ENCODE measurements at regions not wholly inside any gene's neighbourhood (a gene's known extent, or its start where the extent isn't known, plus 50 kb on each side); places are given as distances from the start of the nearest gene placed in this dataset.
"Not testable (repeated sequence)": the region's sequence is repeated elsewhere in the genome, so short reads cannot be mapped to it uniquely, and the experiment has no call there.

GRCh38 chr14:54010981-54011380 is 54.4 kb upstream of the BMP4 start:
- DNase-seq, result no peak

DNA sequence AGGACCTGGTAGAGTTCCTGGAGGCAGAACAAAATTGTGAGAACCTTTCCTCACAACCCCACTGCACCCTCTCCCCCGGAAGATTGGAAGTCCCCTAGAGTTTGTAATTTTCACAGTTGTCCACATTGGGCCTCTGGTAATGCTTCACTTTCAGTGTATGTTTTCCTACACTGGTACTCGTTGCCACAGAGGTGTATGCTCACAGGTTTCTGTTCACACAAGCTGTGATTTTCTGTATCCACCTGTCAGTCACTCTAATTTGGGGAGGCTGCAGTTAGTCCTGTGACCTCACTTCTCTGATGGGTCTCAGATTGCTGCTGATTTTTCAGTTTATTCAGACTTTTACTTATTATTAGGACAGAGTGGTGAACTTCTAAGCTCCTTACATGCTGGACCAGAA is 66.4 kb upstream of the BMP4 start:
- no peak for DNase-seq

- DNase-seq, result peak in 1 of 3 donors; percentile 2
Observed at GRCh38 chr14:54025661-54026060, 69.0 kb upstream of the BMP4 start.

GRCh38 chr14:54026671-54027070 is 70.0 kb upstream of the BMP4 start:
- DNase-seq, result no peak

DNA sequence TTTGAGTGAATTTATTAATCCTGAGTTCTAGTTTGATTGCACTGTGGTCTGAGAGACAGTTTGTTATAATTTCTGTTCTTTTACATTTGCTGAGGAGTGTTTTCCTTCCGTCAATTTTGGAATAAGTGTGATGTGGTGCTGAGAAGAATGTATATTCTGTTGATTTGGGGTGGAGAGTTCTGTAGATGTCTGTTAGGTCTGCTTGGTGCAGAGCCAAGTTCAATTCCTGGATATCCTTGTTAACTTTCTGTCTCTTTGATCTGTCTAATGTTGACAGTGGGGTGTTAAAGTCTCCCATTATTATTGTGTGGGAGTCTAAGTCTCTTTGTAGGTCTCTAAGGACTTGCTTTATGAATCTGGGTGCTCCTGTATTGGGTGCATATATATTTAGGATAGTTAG is 74.4 kb upstream of the BMP4 start:
- not testable (repeated sequence) for DNase-seq

DNA sequence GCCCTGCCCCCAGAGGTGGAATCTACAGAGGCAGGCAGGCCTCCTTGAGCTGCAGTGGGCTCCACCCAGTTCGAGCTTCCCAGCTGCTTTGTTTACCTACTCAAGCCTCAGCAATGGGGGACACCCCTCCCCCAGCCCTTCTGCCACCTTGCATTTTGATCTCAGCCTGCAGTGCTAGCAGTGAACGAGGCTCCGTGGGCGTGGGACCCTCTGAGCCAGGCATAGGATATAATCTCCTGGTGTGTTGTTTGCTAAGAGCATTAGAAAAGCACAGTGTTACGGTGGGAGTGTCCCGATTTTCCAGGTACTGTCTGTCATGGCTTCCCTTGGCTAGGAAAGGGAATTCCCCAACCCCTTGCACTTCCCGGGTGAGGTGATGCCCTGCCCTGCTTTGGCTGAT is 76.7 kb upstream of the BMP4 start:
- DNase-seq, result not testable (repeated sequence)

- no peak for DNase-seq
Observed at GRCh38 chr14:54038724-54039123, 82.1 kb upstream of the BMP4 start.

DNA sequence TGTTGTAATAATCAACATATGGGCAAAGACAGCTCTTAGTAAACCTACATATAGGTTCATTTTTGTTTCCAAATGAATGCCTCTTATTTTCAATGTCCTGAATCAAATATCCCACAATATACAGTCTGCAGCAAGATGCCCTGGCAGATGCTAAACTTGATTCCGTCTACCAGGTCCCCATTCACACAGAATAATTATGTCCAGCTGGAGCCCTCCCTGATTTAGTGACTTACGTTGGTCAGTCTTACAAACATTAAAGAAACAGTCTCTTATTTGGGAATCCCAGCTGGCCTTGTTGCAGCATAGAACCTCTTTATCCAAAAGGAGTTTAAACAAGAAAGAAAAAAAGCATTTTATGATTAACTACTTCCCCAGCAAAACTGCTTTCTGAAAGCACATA is 82.7 kb upstream of the BMP4 start:
- no peak for DNase-seq

GRCh38 chr14:54040846-54041245 is 84.2 kb upstream of the BMP4 start:
- no peak for DNase-seq

DNA sequence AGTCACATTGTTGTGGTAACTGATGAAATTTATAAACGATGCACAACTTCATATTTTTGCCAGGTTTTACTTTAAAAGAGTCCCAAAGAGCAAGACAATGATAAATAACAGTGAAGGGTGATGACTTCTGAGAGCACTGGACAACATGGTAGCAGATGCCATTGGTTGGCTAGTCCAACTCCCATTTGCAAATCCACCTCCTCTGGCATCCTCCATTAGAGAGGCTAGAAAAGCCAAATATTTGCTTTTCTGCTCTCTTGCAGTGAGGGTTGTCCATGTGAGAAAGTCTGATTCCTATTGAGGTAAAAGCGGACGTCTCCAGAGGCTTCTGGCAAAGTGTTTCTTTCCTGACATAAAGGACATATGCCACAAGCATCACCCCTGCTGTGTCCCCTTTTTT is 89.6 kb upstream of the BMP4 start:
- no peak for DNase-seq

GRCh38 chr14:54047645-54048308 is 91.2 kb upstream of the BMP4 start:
- no peak for DNase-seq

- no peak for DNase-seq
Observed at GRCh38 chr14:54048311-54048710, 91.7 kb upstream of the BMP4 start.

DNA sequence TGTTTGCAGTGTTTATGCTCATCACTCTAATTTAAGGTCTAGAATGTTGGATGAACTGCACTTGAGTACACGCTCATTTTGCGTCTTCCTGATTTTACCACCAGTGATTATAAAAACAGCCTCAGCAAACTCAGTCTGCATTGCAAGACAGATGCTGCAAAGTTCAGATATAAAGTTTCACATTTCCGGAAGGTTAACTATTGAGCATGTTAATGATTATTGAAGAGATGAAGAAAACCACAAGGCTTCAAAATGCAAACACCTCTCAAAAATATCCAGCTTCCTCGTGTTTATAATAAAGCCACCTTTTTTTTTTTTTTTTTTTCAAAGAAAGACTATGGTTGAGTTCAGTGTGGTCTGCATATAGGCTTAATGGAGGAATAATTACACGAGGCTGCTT is 92.1 kb upstream of the BMP4 start:
- no peak for DNase-seq

DNA sequence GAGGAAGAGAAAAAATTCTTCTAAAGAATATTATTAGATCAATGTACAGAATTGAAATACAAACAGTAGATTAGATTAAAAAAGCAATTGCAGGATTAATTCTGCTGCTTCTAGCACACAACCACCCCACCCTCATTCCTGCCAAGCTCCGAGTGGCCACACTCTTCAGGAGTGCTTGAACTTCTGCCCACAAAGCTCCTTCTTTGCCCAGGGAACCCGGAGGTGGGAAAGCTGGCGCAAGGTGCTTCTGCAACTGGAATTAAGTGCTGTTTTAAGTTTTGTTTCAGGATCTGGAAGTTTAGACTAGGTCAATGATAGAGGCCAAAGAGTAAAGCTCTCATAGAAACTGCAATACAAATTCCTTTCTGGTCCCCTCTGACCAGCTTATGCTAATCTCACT is 94.1 kb upstream of the BMP4 start:
- DNase-seq, result no peak

DNA sequence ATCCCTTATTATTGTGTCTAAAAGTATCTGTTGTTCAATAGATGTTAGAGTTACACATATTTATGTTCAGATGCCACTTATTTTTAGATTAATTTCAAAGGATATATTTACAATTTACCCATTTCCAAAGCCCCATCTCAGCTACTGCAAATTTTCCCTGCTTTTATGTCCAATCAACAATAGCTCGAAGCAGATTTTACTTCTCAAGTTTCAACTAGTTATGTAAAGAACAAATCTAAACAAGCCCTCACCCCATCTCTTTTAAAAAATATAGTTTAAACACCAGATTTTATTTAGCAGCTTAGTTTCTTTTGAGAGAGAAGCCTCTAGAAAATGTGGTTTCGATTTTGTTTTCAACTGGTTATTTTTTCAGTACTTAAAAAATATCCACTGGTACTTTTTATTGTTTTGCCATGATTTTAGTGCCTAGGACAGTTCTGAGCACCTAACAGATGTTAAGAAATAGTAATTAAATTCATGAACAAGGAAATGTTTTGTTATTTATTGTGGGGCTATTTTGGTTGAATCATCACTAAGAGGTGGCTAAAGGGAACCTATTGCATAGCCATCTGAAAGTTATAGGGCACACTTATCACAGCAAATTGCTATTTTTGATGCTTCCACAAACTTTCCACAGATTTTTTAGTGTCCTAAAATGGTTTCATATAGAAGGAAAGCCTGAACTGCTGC is 96.2 kb upstream of the BMP4 start:
- no peak for DNase-seq

DNA sequence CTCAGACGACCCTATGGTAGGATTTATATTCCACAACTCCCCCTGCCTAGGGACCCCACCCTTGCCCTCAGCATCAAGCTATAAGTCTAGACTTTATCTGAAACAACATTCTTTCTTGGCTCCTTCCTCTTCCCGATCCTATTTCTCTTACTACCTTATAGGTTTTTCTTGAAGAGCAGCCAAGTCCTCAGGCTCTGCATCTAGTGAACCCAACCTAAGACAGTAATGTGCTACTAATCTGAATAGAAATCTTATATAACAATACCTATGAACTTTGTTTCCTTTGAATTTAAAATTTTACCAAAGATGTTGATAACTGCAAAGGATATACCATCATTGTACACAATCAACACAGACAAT is 96.7 kb upstream of the BMP4 start:
- DNase-seq, result no peak

GRCh38 chr14:54058505-54058904 is 101.9 kb upstream of the BMP4 start:
- DNase-seq, result peak in 1 of 3 donors; percentile 1

GRCh38 chr14:54083549-54084239 is 127.1 kb upstream of the BMP4 start:
- DNase-seq, result no peak

GRCh38 chr14:54085232-54085761 is 128.7 kb upstream of the BMP4 start:
- DNase-seq, result no peak

- no peak for DNase-seq
Observed at GRCh38 chr14:54085841-54086240, 129.2 kb upstream of the BMP4 start.

DNA sequence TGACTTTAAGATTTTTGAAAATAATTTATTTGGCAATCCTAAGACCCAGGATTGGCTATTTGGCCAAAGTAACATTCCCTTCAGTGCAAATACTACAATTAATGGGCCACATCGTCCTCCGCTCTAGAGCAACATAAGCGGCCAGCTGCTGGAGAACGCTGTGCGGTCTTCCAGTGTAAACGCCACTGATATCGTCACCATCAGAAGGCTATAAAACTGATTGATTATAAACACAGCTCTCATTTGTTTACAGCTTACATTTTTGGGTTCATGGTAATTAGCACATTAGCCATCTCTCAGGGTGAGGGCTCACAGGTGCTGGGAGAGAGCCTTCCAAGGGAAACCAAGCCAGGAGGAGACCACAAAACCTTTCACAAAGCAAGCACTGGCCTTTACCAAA is 130.1 kb upstream of the BMP4 start:
- DNase-seq, result no peak

DNA sequence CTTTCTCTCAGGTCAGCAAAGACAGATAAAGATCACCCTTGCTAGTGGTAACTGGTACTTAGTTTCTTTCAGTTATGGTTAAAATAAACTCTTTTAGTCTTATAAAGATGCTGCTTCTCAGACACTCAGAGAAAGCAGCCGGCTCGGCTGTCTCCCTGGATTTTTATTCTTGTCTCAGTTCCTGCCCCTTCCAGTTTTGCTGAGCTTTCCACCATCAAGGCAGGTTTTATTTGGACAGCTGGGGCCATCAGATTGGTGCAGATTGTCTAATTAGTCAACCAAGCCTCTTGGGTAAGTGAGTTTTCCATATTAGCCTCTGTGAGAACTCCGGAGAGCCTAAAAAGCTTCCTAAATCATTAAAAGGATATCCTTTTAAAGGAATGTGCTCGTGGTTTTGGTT is 130.8 kb upstream of the BMP4 start:
- no peak for DNase-seq

- no peak for DNase-seq
Observed at GRCh38 chr14:54088271-54088670, 131.6 kb upstream of the BMP4 start.

DNA sequence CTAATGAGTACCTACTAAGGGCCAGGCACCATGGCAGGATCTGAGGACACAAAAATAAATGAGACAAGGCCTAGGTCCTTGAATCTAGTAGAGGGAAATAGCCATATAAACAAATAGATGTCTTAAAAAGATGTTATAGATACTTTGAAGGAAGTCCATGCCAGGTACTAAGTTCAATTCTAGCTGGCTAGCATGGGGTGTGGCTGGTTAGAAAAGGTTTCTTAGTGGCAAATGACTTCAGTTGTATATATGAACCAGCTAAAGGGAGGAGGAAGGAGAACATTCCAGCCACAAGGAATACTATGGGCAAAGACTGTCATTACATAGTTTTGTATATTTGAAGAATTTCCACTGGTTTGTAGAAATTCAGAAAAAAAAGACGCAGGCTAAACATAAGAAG is 133.6 kb upstream of the BMP4 start:
- DNase-seq, result no peak

All from suppressor macrophage treated with lipopolysaccharide for 1 hour (primary cell).